ENCODE measurements at regions not wholly inside any gene's neighbourhood (a gene's known extent, or its start where the extent isn't known, plus 50 kb on each side); places are given as distances from the start of the nearest gene placed in this dataset.

- TF ChIP-seq POLR2AphosphoS5 (IDR thresholded peaks at IDR 0.05): no peak
- no peak for TF ChIP-seq CTCF (IDR thresholded peaks at IDR 0.05)
These were observed 489.3 kb upstream of the SOX9 start for GRCh38 chr17:71631483-71631882.
